ENCODE measurements at regions not wholly inside any gene's neighbourhood (a gene's known extent, or its start where the extent isn't known, plus 50 kb on each side); places are given as distances from the start of the nearest gene placed in this dataset.

- Histone ChIP-seq H3K4me3 (ENCODE audit: low read depth, low read length) (no peak overlapping the region), H3K36me3 (replicated peaks) (no peaks in the 10 kb centered on the region), H3K27ac (no peak overlapping the region)
Measured at GRCh38 chr10:1963341-1963740, 226.0 kb upstream of the ADARB2 start.

GRCh38 chr10:1961989-1962388 lies 224.7 kb upstream of the ADARB2 start:
- H3K4me3 ChIP-seq (ENCODE audit: low read depth, low read length), result no peak overlapping the region
- no peaks in the 10 kb centered on the region for H3K36me3 ChIP-seq (replicated peaks)
- H3K27ac ChIP-seq, result no peak overlapping the region
- in situ Hi-C loops (cut with HindIII; ENCODE audit: low pct_ligation_motif_present, low sequenced_read_pairs), result no loop called here
- H3K27me3 ChIP-seq (replicated peaks), result no peaks in the 10 kb centered on the region
- no peak for TF ChIP-seq CTCF (IDR thresholded peaks at IDR 0.05; ENCODE audit: low read depth, low read length, missing control alignments)
- no peak for DNase-seq

More at GRCh38 chr10:1963341-1963740, 226.0 kb upstream of the ADARB2 start:
- H3K27me3 ChIP-seq (replicated peaks), result no peaks in the 10 kb centered on the region
- DNase-seq, result no peak
- in situ Hi-C loops (cut with HindIII; ENCODE audit: low pct_ligation_motif_present, low sequenced_read_pairs), result no loop called here
- no peak for TF ChIP-seq CTCF (IDR thresholded peaks at IDR 0.05; ENCODE audit: low read depth, low read length, missing control alignments)

GRCh38 chr10:1960982-1961381 lies 223.7 kb upstream of the ADARB2 start:
- Histone ChIP-seq H3K36me3 (replicated peaks) (no peaks in the 10 kb centered on the region), H3K4me3 (ENCODE audit: low read depth, low read length) (no peak overlapping the region), H3K27me3 (replicated peaks) (no peaks in the 10 kb centered on the region), H3K27ac (no peak overlapping the region)
- in situ Hi-C loops (cut with HindIII; ENCODE audit: low pct_ligation_motif_present, low sequenced_read_pairs), result no loop called here
- no peak for DNase-seq
- TF ChIP-seq CTCF (IDR thresholded peaks at IDR 0.05; ENCODE audit: low read depth, low read length, missing control alignments), result no peak

GRCh38 chr10:1957057-1957456 lies 219.7 kb upstream of the ADARB2 start:
- Histone ChIP-seq H3K36me3 (replicated peaks) (no peaks in the 10 kb centered on the region), H3K27me3 (replicated peaks) (no peaks in the 10 kb centered on the region), H3K4me3 (ENCODE audit: low read depth, low read length) (no peak overlapping the region), H3K27ac (no peak overlapping the region)
- DNase-seq, result no peak
- TF ChIP-seq CTCF (IDR thresholded peaks at IDR 0.05; ENCODE audit: low read depth, low read length, missing control alignments), result no peak
- in situ Hi-C loops (cut with HindIII; ENCODE audit: low pct_ligation_motif_present, low sequenced_read_pairs), result no loop called here

GRCh38 chr10:1954300-1954699 lies 217.0 kb upstream of the ADARB2 start:
- no peak overlapping the region for H3K4me3 ChIP-seq (ENCODE audit: low read depth, low read length)
- DNase-seq, result no peak
- no peak overlapping the region for H3K27ac ChIP-seq
- no peaks in the 10 kb centered on the region for H3K27me3 ChIP-seq (replicated peaks)
- no peak for TF ChIP-seq CTCF (IDR thresholded peaks at IDR 0.05; ENCODE audit: low read depth, low read length, missing control alignments)
- in situ Hi-C loops (cut with HindIII; ENCODE audit: low pct_ligation_motif_present, low sequenced_read_pairs), result no loop called here
- H3K36me3 ChIP-seq (replicated peaks), result no peaks in the 10 kb centered on the region

Data from brain microvascular endothelial cell (primary cell).